Activated CD8-positive, alpha-beta T cell treated with anti-CD3 and anti-CD28 coated beads, Interleukin-2, amount 10 ng/mL, durations not matched to agents 7 days and 5 days (primary cell): ENCODE measurements at regions not wholly inside any gene's neighbourhood (a gene's known extent, or its start where the extent isn't known, plus 50 kb on each side); places are given as distances from the start of the nearest gene placed in this dataset.
"Not testable (repeated sequence)": the region's sequence is repeated elsewhere in the genome, so short reads cannot be mapped to it uniquely, and the experiment has no call there.

Source experiments
- ATAC-seq: fragments of 150-1000 bp; cut with Tn5 transposase; one replicate; pipeline ENCODE4 v1.10.0; 2021; ENCODE audit warnings: moderate library complexity
- CTCF ChIA-PET: fragments of 350-600 bp; sonication (Branson Sonifier 250); formaldehyde crosslinking; loops from one replicate; lab custom pipeline; 2021; ENCODE audit warnings: antibody characterized with exemption; lab: Charles Lee
- POLR2A ChIA-PET: fragments of 350-600 bp; sonication (Branson Sonifier 250); formaldehyde crosslinking; loops from one replicate; lab custom pipeline; 2021; ENCODE audit warnings: antibody characterized with exemption; lab: Charles Lee
- DNase-seq: peaks from one replicate; pipeline ENCODE4 v3.0.0-alpha.2; 2020
- H3K27ac Mint-ChIP-seq: one replicate; pipeline ENCODE4 v1.8.0; 2021; ENCODE audit warnings: mild to moderate bottlenecking, mixed read lengths
- H3K27me3 Mint-ChIP-seq: one replicate; pipeline ENCODE4 v1.8.0; 2021; ENCODE audit warnings: low read depth, mixed read lengths
- H3K36me3 Mint-ChIP-seq: one replicate; pipeline ENCODE4 v1.8.0; 2021; ENCODE audit warnings: low read depth, mixed read lengths
- H3K4me1 Mint-ChIP-seq: one replicate; pipeline ENCODE4 v1.8.0; 2021; ENCODE audit warnings: low read depth, mixed read lengths
- H3K4me3 Mint-ChIP-seq: one replicate; pipeline ENCODE4 v1.8.0; 2021; ENCODE audit warnings: mild to moderate bottlenecking, mixed read lengths
- H3K9me3 Mint-ChIP-seq: one replicate; pipeline ENCODE4 v1.8.0; 2022; ENCODE audit warnings: mixed read lengths; ENCODE audit not compliant: insufficient read depth

- DNase-seq (no peak), ATAC-seq (no peak)
- H3K4me3 Mint-ChIP-seq: no peak overlapping the region
- ChIA-PET POLR2A (no interaction called here), CTCF (no interaction called here)
- no peaks in the 10 kb centered on the region for H3K4me1 Mint-ChIP-seq
- H3K27me3 Mint-ChIP-seq: no peaks in the 10 kb centered on the region
- H3K27ac Mint-ChIP-seq: no peak overlapping the region
- H3K9me3 Mint-ChIP-seq: no peaks in the 10 kb centered on the region
- no peaks in the 10 kb centered on the region for H3K36me3 Mint-ChIP-seq
These were observed 77.9 kb upstream of the BMP5 start for GRCh38 chr6:55953335-55953734.

GRCh38 chr6:55950071-55950814 lies 74.9 kb upstream of the BMP5 start:
- no peaks in the 10 kb centered on the region for H3K27me3 Mint-ChIP-seq
- H3K36me3 Mint-ChIP-seq: no peaks in the 10 kb centered on the region
- DNase-seq (no peak), ATAC-seq (no peak)
- no peaks in the 10 kb centered on the region for H3K4me1 Mint-ChIP-seq
- ChIA-PET CTCF (no interaction called here), POLR2A (no interaction called here)
- H3K9me3 Mint-ChIP-seq: no peaks in the 10 kb centered on the region
- H3K4me3 Mint-ChIP-seq: no peak overlapping the region
- no peak overlapping the region for H3K27ac Mint-ChIP-seq

DNA sequence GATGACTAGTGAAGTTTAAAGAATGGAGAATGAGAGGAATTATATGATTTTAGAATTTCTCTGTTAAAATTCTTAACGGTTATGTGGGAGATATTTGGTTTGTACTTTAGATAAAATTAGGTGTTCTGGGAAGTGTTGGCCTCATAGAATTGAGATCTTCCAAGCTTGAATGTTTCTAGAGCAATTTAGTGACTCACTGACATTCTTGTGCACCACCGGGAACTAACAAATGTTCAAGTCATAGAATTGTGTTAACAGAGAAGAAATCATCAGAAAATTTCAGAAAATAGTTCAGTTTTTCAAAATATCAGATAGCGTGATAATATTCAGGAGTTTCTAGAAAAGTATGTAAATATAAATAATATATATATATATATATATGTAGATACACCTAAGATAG lies 67.9 kb upstream of the BMP5 start:
- ChIA-PET CTCF (no interaction called here), POLR2A (no interaction called here)
- ATAC-seq (no peak), DNase-seq (no peak)
- H3K4me3 Mint-ChIP-seq: no peak overlapping the region
- no peaks in the 10 kb centered on the region for H3K27me3 Mint-ChIP-seq
- H3K27ac Mint-ChIP-seq: no peak overlapping the region
- H3K36me3 Mint-ChIP-seq: no peaks in the 10 kb centered on the region
- H3K4me1 Mint-ChIP-seq: no peaks in the 10 kb centered on the region
- H3K9me3 Mint-ChIP-seq: peaks cover 12% of the 10 kb centered on the region

- Mint-ChIP-seq H3K36me3 (no peaks in the 10 kb centered on the region), H3K4me1 (no peaks in the 10 kb centered on the region), H3K27me3 (no peaks in the 10 kb centered on the region), H3K27ac (no peak overlapping the region), H3K9me3 (peaks cover 12% of the 10 kb centered on the region), H3K4me3 (no peak overlapping the region)
- ATAC-seq: no peak
- POLR2A ChIA-PET: no interaction called here
- CTCF ChIA-PET: no interaction called here
- DNase-seq: no peak
These were observed 66.3 kb upstream of the BMP5 start for GRCh38 chr6:55941702-55942101.

DNA sequence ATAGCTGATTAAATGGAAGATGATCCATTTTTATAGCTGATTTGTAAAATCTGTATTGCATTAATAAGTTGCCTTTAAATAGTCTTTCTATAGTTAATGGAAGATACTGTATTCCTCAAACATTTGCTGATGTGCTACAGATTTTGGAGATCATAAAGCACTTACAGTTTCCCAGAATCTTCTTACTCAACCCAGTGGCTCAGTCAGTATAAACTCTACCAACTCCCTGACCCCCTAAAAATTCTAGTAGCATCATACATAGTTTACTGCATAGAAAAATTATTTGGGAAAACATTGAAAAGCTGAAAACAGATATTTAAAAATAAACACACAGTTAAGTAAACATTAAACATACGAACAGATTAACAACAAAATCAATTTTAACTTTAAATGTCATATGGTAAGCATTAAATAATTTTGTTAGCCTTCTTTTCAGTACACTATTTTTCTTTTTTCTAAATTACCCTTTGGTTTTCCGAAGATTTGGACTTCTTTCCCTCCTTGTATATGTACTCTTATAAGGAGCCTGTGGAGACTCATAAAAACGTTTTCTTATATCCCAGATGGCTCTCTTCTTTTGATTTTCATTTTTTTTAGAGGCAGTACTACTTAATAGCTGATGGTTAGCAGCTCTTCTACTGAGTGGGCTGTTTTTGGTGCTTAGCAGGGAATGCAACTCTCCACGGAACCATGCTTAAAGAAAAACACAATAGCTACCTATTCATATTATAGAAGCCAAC lies 62.7 kb upstream of the BMP5 start:
- no peaks in the 10 kb centered on the region for H3K4me1 Mint-ChIP-seq
- no peak overlapping the region for H3K27ac Mint-ChIP-seq
- ChIA-PET CTCF (no interaction called here), POLR2A (no interaction called here)
- ATAC-seq: no peak
- no peak for DNase-seq
- H3K4me3 Mint-ChIP-seq: no peak overlapping the region
- no peaks in the 10 kb centered on the region for H3K27me3 Mint-ChIP-seq
- peaks cover 17% of the 10 kb centered on the region for H3K9me3 Mint-ChIP-seq
- no peaks in the 10 kb centered on the region for H3K36me3 Mint-ChIP-seq

DNA sequence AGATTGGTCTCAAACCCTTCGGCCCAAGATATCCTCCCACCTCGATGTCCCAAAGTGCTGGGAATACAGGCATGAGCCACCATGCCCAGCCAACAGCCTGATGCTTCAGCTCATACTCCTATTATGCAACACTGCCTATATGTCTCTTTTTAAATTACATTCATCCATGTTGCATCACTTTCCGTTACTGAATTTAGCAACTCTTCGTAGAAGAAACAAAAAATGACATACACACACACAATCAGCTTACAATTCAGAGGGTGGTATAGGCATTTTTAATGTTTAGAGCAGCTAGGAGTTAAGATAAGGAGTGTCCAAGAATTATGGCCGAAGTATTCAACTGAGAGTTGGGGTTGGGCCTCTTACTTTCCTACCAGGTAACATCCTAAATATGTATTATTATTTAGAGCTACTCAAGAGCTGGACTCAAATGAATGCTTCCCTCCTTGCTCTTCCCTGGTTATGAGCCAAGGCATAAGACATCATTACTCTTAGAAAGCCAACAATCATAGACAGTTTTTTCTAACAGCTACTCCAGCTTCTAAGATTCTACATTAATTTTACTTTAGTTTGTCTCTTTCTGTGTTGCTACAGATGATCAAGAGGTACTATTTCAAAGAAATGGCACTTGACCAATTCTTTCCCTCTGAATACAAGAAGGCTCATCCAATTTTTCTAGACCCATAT lies 62.0 kb upstream of the BMP5 start:
- DNase-seq (no peak), ATAC-seq (no peak)
- Mint-ChIP-seq H3K9me3 (peaks cover 10% of the 10 kb centered on the region), H3K27ac (no peak overlapping the region), H3K27me3 (no peaks in the 10 kb centered on the region), H3K4me1 (no peaks in the 10 kb centered on the region), H3K36me3 (no peaks in the 10 kb centered on the region), H3K4me3 (no peak overlapping the region)
- POLR2A ChIA-PET: no interaction called here
- CTCF ChIA-PET: no interaction called here

DNA sequence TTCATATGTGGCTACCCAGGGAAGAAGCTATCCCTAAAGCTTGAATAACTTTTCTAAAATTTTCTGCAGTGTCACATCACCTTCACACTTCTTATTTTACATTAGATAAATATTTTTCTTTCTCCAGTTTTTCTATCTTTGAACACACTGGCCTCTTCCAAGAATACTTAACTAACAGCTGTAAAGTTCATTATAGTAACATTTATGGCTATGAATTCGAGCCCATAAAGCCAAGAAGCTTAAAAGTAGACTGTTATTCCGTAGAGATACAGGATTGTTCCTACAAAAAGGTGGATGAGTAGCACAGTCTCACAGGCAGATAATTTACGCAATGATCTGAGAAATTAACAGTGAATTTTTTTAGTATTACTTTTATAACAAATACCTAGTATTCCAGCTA lies 55.7 kb upstream of the BMP5 start:
- Mint-ChIP-seq H3K4me1 (no peaks in the 10 kb centered on the region), H3K9me3 (peaks cover 5% of the 10 kb centered on the region)

GRCh38 chr6:55927713-55928112 lies 52.3 kb upstream of the BMP5 start:
- H3K36me3 Mint-ChIP-seq, CTCF ChIA-PET, H3K9me3 Mint-ChIP-seq, H3K4me1 Mint-ChIP-seq, ATAC-seq, H3K27me3 Mint-ChIP-seq, H3K27ac Mint-ChIP-seq, H3K4me3 Mint-ChIP-seq, DNase-seq, POLR2A ChIA-PET: not testable (repeated sequence)

More for the DNA sequence above, 55.7 kb upstream of the BMP5 start:
- POLR2A ChIA-PET: interaction anchor here (0.7 kb wide), 1 partner anchor 43 kb away, joined by 3 read pairs; no protein-coding TSS in a partner anchor
- no peak for ATAC-seq
- Mint-ChIP-seq H3K27me3 (no peaks in the 10 kb centered on the region), H3K27ac (no peak overlapping the region), H3K36me3 (no peaks in the 10 kb centered on the region), H3K4me3 (no peak overlapping the region)
- no peak for DNase-seq
- CTCF ChIA-PET: no interaction called here

DNA sequence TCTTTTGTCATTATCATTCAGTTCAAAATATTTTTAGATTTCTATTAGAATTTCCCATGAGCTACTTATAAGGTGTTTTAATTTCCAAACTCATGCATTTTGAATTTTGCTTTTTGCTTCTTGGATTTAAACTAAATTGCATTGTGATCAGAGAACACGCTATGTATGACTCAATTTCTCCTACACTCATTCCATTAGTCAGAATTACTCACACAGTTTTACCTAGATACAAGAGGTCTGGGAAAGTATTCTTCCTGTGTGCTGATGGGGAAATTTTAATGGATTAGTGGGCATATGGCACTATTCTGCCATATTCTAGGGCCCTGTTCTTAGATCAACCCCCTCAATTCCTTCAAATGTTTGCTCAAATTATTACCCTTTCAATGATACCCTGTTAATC lies 49.9 kb upstream of the BMP5 start:
- no peak for ATAC-seq
- H3K27ac Mint-ChIP-seq: no peak overlapping the region
- H3K27me3 Mint-ChIP-seq: no peaks in the 10 kb centered on the region
- ChIA-PET POLR2A (no interaction called here), CTCF (no interaction called here)
- no peaks in the 10 kb centered on the region for H3K9me3 Mint-ChIP-seq
- DNase-seq: no peak
- no peaks in the 10 kb centered on the region for H3K36me3 Mint-ChIP-seq
- H3K4me3 Mint-ChIP-seq: no peak overlapping the region
- H3K4me1 Mint-ChIP-seq: no peaks in the 10 kb centered on the region
